HG03442 (cell line): ENCODE measurements at regions not wholly inside any gene's neighbourhood (a gene's known extent, or its start where the extent isn't known, plus 50 kb on each side); places are given as distances from the start of the nearest gene placed in this dataset.

Experiments used
- ATAC-seq: cut with Tn5 transposase; IDR thresholded peaks from one replicate; pipeline ENCODE4 v1.9.1; 2021; ENCODE audit warnings: mild to moderate bottlenecking, moderate library complexity; ENCODE audit not compliant: unreplicated experiment

DNA sequence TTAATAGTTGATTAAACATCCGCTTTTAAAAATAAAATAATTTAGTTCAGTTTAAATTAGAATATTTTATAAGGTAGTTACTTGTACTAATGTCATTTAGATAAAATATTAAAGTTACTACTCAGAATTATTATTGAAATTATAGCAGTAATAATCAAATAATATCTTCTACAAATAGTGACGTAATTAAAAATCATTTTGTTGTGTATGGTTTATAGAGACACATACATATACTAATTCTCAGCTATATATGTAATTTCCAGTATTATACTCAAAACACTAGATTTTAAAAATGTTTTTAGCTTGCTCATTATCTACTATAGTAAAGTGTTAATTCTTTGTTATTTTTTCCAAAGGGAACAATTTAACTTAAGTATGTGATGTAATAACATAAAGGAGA lies 435.2 kb upstream of the MANEA start:
- ATAC-seq, result no peak

GRCh38 chr6:95142661-95143335 lies 434.5 kb upstream of the MANEA start:
- ATAC-seq, result no peak

GRCh38 chr6:95143408-95144180 lies 433.7 kb upstream of the MANEA start:
- no peak for ATAC-seq

- no peak for ATAC-seq
Observed at GRCh38 chr6:95145457-95145856, 431.9 kb upstream of the MANEA start.

GRCh38 chr6:95159557-95159956 lies 417.8 kb upstream of the MANEA start:
- no peak for ATAC-seq

- ATAC-seq, result no peak
Observed at GRCh38 chr6:95169775-95170174, 407.6 kb upstream of the MANEA start.

- ATAC-seq, result no peak
Observed at GRCh38 chr6:95175927-95176675, 401.2 kb upstream of the MANEA start.

GRCh38 chr6:95185874-95186273 lies 391.5 kb upstream of the MANEA start:
- ATAC-seq, result no peak

DNA sequence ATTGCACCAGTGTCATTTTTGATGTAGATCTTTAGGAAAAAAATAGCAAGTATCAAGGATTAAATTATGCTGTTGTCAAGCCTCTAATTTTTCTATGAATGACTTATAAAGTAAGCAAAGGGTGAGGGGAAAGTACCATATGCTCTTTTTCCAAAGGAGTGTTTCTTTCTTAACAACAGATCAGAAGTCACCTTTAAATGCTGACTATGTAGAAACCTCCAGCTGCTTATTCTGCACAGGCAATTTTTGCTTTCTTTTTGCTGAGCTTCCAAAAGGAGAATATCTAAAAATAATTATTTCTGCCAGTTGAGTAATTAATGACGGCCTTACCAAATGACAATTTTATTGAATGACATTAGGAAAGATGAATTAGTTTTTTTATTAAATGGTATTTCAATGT lies 390.6 kb upstream of the MANEA start:
- no peak for ATAC-seq

DNA sequence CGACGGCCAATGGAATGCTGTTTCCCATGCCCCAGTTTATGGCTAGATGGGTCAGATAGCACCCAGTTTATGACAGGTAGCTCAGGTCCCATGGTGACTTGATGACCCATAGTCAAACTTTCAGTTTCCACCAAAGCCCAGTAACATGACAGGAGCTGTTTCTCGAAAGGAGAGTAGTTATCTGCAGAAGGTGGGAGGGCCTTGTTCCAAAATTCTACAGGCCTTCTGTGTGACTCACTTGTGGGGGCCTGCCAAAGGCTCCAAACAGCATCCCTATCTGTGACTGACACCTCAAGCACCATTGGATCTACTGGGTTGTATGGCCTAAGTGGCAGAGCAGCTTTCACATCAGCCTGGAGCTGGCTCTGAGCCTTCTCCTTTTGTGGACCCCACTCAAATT lies 379.7 kb upstream of the MANEA start:
- no peak for ATAC-seq

DNA sequence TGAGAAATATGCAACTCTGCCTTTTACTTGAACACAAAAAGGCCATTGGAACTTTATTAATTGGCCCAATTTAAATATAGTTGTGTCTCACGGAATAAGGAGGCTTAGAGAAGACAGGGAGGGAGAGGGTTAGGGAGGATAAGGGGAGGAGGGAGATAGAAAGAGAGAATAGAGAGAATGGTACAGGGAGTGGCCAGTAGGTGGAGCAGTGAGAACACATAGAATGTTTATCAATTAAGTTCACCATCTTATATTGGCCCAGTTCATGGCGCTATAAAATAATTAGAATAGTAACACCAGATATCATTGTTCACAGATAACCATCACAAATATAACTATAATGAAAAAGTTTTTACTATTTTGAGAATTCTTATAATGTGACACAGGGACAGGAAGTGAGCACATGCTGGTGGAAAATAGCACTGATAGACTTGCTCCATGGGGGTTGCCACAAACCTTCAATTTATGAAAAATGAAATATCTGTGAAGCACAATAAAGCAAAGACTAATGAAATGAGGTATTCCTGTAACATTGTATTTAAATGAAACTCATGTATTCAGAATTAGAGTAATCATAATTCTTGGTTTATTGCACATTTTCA lies 374.1 kb upstream of the MANEA start:
- ATAC-seq, result peak; percentile 99

DNA sequence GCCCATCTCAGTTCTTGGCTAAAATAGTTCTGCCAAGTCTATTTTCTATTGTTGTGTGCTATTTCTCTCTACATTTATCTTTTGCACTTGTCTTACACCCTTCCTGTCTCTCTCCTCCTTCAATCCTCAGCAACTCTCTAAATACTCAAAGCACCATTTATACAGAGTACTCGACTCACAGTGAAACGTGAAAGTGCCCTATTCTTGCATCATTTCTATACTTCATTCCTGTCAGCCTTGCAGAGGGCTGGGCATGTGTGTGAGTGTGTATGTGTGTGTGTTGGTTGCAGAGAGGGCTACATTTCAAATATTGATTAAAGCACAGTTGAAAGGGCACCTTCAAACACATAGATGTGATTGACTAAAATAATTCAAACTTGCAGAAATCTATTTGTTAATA lies 373.2 kb upstream of the MANEA start:
- ATAC-seq, result no peak

GRCh38 chr6:95208621-95209020 lies 368.7 kb upstream of the MANEA start:
- no peak for ATAC-seq

GRCh38 chr6:95209074-95209473 lies 368.3 kb upstream of the MANEA start:
- ATAC-seq, result no peak

DNA sequence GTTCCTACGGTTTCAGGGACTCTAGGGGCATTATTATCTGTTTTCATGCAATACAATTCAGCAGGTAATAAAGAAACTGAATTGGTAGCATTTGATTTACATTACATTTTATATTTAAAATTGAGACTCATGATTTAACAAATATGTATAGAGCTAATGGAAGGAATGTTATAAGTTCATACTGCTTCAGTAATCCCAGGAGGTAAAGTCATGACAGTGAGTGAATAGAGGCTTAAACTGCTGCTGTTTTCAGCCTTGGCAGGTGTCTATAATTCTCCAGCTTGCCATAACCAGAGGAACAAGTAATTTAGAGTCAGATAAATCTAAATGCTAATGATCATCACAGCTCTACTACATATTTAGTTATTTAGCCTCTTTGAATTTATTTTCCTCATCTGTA lies 360.8 kb upstream of the MANEA start:
- ATAC-seq, result no peak

DNA sequence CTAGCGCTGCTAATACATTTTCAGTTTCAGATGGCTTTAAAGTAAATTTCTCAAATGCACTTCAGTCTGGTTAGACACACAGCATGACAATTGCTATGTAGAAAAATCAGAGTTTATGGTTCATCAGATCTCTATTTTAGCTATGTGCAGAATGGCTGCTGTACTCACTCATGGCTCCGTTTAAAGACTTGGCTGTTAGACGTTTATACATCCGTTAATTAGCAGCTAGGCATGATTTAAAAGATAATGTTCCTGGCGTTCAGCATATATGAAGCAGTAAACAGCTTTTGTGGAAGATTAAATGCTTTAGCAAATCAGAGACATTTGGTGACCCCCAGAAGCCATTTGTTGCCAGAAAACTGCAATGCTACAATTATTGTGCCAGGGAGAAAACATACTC lies 350.0 kb upstream of the MANEA start:
- ATAC-seq, result no peak

DNA sequence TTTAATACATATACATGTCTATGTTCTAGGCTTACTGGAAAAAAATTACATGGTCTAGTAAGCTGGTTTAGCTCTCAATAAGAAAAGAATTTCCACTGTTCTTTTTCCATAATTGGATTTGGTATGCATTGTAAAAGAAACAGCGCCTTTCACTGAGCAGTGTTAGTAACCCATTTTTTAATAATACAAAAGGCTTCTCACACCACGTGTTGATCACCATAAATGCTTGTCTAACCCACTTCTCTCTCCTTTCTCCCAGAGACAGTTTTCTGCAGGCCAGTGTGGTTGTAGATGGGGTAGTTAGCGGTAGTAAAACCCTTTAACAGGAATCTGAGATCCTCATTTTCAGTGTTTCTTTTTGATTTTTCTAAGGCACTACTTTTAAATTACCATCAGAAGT lies 348.7 kb upstream of the MANEA start:
- ATAC-seq, result no peak

DNA sequence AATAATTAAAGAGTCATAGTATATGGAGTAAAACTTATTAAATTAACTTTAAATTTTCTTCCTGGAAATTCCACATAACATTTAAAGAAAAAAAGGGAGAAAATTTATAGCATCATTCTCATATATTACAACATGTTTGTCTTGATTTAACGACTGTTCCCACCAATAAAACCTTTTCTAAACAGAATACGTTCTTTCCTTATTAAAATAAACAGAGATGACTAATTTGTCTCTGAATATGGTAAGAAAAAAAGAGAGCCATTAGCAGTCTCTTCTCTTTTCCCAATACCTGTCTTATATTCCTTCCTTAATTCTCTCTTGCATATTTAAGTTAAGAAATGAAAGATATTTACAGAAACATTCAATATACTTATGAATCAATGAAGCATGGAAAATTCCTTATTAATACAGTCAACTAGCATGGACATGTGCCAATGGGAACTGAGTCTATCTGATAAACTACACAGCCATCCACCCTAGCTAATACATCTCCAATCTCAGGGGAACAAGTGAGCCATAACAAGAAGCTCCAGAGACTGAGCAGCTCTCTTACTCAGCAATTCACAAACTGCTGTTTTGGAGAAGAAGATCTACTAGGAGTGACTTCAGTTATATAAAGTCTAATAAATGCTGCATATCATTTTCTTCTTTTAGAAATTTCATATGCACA lies 347.1 kb upstream of the MANEA start:
- no peak for ATAC-seq

DNA sequence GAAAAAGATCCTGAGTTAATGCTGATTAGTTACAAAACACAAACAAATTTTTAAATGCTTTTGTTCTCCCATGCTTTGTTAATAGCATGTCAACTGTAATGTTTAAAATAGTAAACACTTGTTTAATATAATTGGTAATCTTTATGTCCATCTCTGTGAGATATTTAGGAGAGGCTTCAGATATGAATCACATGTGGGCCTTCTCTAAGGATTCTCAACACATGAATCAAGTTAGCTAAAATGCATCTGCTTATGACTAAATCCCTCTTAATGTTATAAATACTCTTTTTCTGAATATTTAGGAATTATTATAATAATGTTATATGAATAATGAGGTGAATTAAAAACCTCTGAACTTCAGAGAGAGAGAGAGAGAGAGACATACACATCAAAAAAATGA lies 345.9 kb upstream of the MANEA start:
- no peak for ATAC-seq

GRCh38 chr6:95232446-95232845 lies 344.9 kb upstream of the MANEA start:
- ATAC-seq, result no peak

GRCh38 chr6:95233879-95234278 lies 343.5 kb upstream of the MANEA start:
- ATAC-seq, result no peak
